NCI-H146 treated with DMSO at 0.1 percent for 48 hours (cell line): ENCODE measurements at regions not wholly inside any gene's neighbourhood (a gene's known extent, or its start where the extent isn't known, plus 50 kb on each side); places are given as distances from the start of the nearest gene placed in this dataset.
"Not testable (repeated sequence)": the region's sequence is repeated elsewhere in the genome, so short reads cannot be mapped to it uniquely, and the experiment has no call there.

Source experiments
- DNase-seq: peaks from one replicate; lab custom pipeline; 2025; ENCODE audit not compliant: unreplicated experiment; lab: John Stamatoyannopoulos, UW

- DNase-seq = no peak
Measured at GRCh38 chr16:65713181-65713808, 591.4 kb upstream of the CDH11 start.

- DNase-seq = no peak
Measured at GRCh38 chr16:65710107-65710506, 588.2 kb upstream of the CDH11 start.

- no peak for DNase-seq
Measured at GRCh38 chr16:65704866-65705265, 583.0 kb upstream of the CDH11 start.

- DNase-seq = no peak
Measured at GRCh38 chr16:65702707-65703402, 581.0 kb upstream of the CDH11 start.

GRCh38 chr16:65700596-65700995, 578.7 kb upstream of the CDH11 start:
- DNase-seq = no peak

GRCh38 chr16:65698791-65699321, 577.0 kb upstream of the CDH11 start:
- DNase-seq = no peak

- no peak for DNase-seq
Measured at GRCh38 chr16:65697521-65697920, 575.7 kb upstream of the CDH11 start.

- no peak for DNase-seq
Measured at GRCh38 chr16:65697065-65697464, 575.2 kb upstream of the CDH11 start.

- not testable (repeated sequence) for DNase-seq
Measured at GRCh38 chr16:65691846-65692245, 570.0 kb upstream of the CDH11 start.

- DNase-seq = no peak
Measured at GRCh38 chr16:65689726-65690125, 567.9 kb upstream of the CDH11 start.

GRCh38 chr16:65688301-65688700, 566.4 kb upstream of the CDH11 start:
- DNase-seq = no peak

GRCh38 chr16:65684230-65684629, 562.4 kb upstream of the CDH11 start:
- DNase-seq = no peak

- no peak for DNase-seq
Measured at GRCh38 chr16:65681406-65681805, 559.5 kb upstream of the CDH11 start.

- DNase-seq = no peak
Measured at GRCh38 chr16:65679785-65680184, 557.9 kb upstream of the CDH11 start.

GRCh38 chr16:65675161-65675560, 553.3 kb upstream of the CDH11 start:
- no peak for DNase-seq

GRCh38 chr16:65672960-65673359, 551.1 kb upstream of the CDH11 start:
- DNase-seq = no peak

- DNase-seq = no peak
Measured at GRCh38 chr16:65671071-65671470, 549.2 kb upstream of the CDH11 start.

- DNase-seq = no peak
Measured at GRCh38 chr16:65668064-65668595, 546.3 kb upstream of the CDH11 start.

GRCh38 chr16:65667011-65667578, 545.2 kb upstream of the CDH11 start:
- no peak for DNase-seq

- DNase-seq = no peak
Measured at GRCh38 chr16:65666132-65666941, 544.5 kb upstream of the CDH11 start.

- DNase-seq = no peak
Measured at GRCh38 chr16:65665586-65665985, 543.7 kb upstream of the CDH11 start.
